ENCODE measurements at regions not wholly inside any gene's neighbourhood (a gene's known extent, or its start where the extent isn't known, plus 50 kb on each side); places are given as distances from the start of the nearest gene placed in this dataset.

DNA sequence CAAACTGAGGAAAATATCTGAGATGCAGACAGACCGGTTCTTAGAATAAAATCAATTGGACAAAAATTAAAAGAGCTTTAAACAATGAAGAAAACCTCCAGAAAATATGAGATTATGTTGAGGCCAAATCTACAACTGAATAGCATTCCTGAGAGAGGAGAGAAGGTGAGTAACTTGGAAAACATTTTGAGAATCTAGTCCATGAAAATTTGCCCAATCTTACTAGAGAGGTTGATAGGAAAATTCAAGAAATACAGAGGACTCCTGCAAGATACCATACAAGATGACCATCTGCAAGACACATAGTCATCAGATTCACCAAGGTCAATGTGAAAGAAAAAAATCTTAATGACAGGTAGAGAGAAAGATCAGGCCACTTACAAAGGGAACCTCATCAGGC, 437.7 kb upstream of the ADGRB3 start (continued):
- TF ChIP-seq, protein P1, sequence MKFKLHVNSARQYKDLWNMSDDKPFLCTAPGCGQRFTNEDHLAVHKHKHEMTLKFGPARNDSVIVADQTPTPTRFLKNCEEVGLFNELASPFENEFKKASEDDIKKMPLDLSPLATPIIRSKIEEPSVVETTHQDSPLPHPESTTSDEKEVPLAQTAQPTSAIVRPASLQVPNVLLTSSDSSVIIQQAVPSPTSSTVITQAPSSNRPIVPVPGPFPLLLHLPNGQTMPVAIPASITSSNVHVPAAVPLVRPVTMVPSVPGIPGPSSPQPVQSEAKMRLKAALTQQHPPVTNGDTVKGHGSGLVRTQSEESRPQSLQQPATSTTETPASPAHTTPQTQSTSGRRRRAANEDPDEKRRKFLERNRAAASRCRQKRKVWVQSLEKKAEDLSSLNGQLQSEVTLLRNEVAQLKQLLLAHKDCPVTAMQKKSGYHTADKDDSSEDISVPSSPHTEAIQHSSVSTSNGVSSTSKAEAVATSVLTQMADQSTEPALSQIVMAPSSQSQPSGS (IDR thresholded peaks at IDR 0.05; ENCODE audit: low read length): no peak
- TF ChIP-seq, protein P2, sequence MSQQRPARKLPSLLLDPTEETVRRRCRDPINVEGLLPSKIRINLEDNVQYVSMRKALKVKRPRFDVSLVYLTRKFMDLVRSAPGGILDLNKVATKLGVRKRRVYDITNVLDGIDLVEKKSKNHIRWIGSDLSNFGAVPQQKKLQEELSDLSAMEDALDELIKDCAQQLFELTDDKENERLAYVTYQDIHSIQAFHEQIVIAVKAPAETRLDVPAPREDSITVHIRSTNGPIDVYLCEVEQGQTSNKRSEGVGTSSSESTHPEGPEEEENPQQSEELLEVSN (IDR thresholded peaks at IDR 0.05): no peak
- no peak for TF ChIP-seq EGR1 (IDR thresholded peaks at IDR 0.05; ENCODE audit: borderline replicate concordance, low read depth, low read length)
- TF ChIP-seq PHF8 (conservative IDR thresholded peaks at IDR 0.05; ENCODE audit: low read depth, low read length): no peak
- no peak for TF ChIP-seq TAF1 (IDR thresholded peaks at IDR 0.05; ENCODE audit: low read depth, low read length)
- no peak for TF ChIP-seq CBX5 (IDR thresholded peaks at IDR 0.05; ENCODE audit: low read depth, low read length)
- no peak for TF ChIP-seq GABPA (IDR thresholded peaks at IDR 0.05; ENCODE audit: borderline replicate concordance, insufficient read depth, low read length)
- no peak for TF ChIP-seq EZH2 (IDR thresholded peaks at IDR 0.05; ENCODE audit: low read depth, low read length, severe bottlenecking)
- no peak for TF ChIP-seq SUZ12 (IDR thresholded peaks at IDR 0.05; ENCODE audit: low read length)

Measured in H1 (cell line).